C4-2B (cell line): ENCODE measurements at regions not wholly inside any gene's neighbourhood (a gene's known extent, or its start where the extent isn't known, plus 50 kb on each side); places are given as distances from the start of the nearest gene placed in this dataset.

Experiments used
- H3K27ac ChIP-seq: fragments of 450-650 bp; 2 replicates; pipeline ENCODE4 v1.5.1; 2017
- ZFX ChIP-seq: fragments of 450-650 bp; IDR thresholded peaks from 2 replicates; pipeline ENCODE4 v1.6.1; 2017
- TF ChIP-seq, protein P1 (sequence below): fragments of 450-650 bp; conservative IDR thresholded peaks from 2 replicates; pipeline ENCODE4 v1.5.1; 2017; ENCODE audit warnings: mild to moderate bottlenecking

- no peak for TF ChIP-seq ZFX
- TF ChIP-seq, protein P1, sequence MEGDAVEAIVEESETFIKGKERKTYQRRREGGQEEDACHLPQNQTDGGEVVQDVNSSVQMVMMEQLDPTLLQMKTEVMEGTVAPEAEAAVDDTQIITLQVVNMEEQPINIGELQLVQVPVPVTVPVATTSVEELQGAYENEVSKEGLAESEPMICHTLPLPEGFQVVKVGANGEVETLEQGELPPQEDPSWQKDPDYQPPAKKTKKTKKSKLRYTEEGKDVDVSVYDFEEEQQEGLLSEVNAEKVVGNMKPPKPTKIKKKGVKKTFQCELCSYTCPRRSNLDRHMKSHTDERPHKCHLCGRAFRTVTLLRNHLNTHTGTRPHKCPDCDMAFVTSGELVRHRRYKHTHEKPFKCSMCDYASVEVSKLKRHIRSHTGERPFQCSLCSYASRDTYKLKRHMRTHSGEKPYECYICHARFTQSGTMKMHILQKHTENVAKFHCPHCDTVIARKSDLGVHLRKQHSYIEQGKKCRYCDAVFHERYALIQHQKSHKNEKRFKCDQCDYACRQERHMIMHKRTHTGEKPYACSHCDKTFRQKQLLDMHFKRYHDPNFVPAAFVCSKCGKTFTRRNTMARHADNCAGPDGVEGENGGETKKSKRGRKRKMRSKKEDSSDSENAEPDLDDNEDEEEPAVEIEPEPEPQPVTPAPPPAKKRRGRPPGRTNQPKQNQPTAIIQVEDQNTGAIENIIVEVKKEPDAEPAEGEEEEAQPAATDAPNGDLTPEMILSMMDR, result no peak
- no peak overlapping the region for H3K27ac ChIP-seq
These were observed 74.0 kb upstream of the MEF2C start for GRCh38 chr5:88957013-88957412.

DNA sequence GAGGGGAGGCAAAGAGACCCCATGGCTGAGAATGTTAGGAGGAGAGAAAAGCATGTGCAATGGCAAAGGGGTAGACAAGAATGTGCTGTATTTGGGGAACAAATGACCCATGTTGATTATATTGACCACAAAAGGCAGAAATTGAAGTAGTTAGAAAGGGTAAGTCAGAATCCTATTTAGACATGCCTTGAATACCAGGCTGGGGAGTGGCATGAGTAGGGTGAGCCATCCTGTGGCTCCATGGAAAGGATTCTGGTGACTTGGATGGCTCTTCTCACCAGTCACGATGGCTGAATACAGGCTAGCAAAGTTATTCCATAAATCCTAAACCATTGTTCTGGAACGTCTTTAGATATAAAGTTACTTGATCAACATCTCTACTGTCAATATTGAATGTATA lies 73.4 kb upstream of the MEF2C start:
- TF ChIP-seq, protein P1, result no peak
- no peak for TF ChIP-seq ZFX
- H3K27ac ChIP-seq, result no peak overlapping the region

- no peak for TF ChIP-seq ZFX
- TF ChIP-seq, protein P1, result no peak
- no peak overlapping the region for H3K27ac ChIP-seq
These were observed 72.4 kb upstream of the MEF2C start for GRCh38 chr5:88955403-88955802.

DNA sequence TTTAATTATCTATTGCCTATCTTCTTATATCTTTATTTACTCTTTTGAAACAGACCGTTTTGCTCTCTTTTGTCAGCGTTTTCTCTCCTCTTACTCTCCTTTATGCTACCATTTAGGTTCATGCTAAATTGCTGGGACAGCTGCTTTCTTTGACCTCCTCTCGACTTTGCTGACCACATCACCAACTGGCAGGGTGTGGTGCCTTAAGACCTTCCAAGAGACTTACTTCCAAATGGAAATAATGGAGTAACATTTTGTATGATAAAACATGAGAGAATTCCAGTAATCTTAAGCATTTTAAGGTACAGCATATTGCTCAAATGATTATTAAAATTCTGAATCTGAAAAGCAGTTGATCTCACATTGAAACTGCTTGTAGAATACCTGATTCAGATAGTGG lies 71.5 kb upstream of the MEF2C start:
- TF ChIP-seq, protein P1, result no peak
- TF ChIP-seq ZFX, result no peak
- H3K27ac ChIP-seq, result no peak overlapping the region

- no peak overlapping the region for H3K27ac ChIP-seq
- no peak for TF ChIP-seq ZFX
- TF ChIP-seq, protein P1, result no peak
These were observed 70.1 kb upstream of the MEF2C start for GRCh38 chr5:88952996-88953643.

DNA sequence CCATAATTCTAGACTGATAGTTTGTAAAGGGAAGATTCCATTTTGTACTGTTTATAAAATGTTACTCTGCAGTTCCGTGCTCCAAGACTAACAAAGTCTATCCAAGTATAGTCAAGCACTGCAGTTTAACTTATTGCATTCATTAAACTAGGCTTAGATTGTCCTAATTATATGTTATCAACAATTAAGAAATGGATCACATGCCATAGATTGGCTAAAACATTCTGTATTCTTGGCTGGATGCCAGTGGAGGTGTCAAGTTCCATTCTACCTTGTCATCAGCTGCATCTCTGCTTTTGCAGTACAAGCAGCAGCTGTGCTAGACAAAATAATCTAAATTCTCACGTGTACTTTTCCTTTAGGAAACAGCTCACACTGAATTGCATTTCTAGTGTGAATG lies 69.4 kb upstream of the MEF2C start:
- no peak overlapping the region for H3K27ac ChIP-seq
- TF ChIP-seq, protein P1, result no peak
- no peak for TF ChIP-seq ZFX

- TF ChIP-seq, protein P1, result no peak
- TF ChIP-seq ZFX, result no peak
- H3K27ac ChIP-seq, result no peak overlapping the region
These were observed 68.5 kb upstream of the MEF2C start for GRCh38 chr5:88951457-88951856.
